H1 (cell line): ENCODE measurements at regions not wholly inside any gene's neighbourhood (a gene's known extent, or its start where the extent isn't known, plus 50 kb on each side); places are given as distances from the start of the nearest gene placed in this dataset.

Experiments
- ATF3 ChIP-seq: IDR thresholded peaks from 2 replicates; pipeline ENCODE4 v1.6.1; 2011; ENCODE audit warnings: low read depth, mild to moderate bottlenecking, low read length; ENCODE audit not compliant: insufficient read depth
- CEBPB ChIP-seq: IDR thresholded peaks from 2 replicates; pipeline ENCODE4 v1.6.1; 2012; ENCODE audit warnings: low read depth, low read length
- POLR2A ChIP-seq, 2 experiments: IDR thresholded peaks; 1 replicate in 1 of 2; 2 replicates in 1 of 2; pipeline ENCODE4 v1.6.1; 2011; ENCODE audit warnings: low read depth in 2 of 2, low read length in 2 of 2, mild to moderate bottlenecking in 2 of 2; ENCODE audit errors: control extremely low read depth in 1 of 2

DNA sequence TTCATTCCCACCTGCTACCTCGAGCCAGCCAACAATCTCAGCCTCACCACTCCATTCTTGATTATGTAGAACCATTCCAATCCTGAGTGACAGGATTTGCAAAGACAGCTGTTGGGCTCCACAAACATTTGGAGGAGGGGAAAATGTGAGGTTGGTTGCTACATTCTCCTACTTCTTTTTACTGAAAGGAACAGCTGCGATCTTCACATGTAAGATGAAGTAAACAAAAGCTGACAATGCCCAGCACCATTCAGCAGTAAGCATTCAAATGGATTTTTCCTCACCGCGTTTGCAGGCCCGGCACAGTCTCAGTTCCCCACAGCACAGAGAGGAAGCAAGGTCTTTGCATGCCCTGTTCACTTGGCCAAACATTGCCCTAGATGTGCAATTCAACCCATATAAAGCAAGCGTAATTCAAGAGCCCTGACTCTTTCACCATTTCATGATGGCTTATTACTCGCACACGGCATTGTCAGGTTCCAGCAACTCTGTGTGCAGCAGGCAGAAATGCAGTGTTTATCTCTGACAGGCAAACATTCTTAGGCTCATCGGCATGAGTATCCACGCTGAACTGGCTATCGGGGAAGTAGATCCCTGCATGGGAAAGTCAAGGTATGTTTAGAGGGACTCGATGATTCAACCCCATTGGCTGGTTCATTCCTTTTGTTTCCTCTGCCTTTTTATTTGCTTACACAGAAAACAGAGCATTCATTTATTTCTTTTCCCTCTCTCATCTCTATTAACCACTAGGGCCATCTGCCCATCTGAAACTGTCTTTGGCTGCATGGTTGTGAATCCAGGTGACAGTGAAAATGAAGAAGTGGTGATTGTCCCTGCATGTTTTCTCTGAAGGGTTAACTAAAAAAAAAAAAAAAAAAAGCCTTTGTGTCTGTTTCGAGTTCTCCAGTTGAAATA is 236.1 kb upstream of the PLEKHG7 start (continued):
- TF ChIP-seq ATF3: no peak
- TF ChIP-seq CEBPB: 0 out of 2 replicates have a peak, but pooled peaks have one; percentile 54
- TF ChIP-seq POLR2A (IDR thresholded peaks at IDR 0.05; ENCODE audit: control extremely low read depth in 1 of 2, low read depth in 2 of 2, low read length in 2 of 2): peak in 1 of 2 experiments; percentile 54; a peak in 1 of 3 replicates
